Skin epidermis (tissue), 12 donors: ENCODE measurements at regions not wholly inside any gene's neighbourhood (a gene's known extent, or its start where the extent isn't known, plus 50 kb on each side); places are given as distances from the start of the nearest gene placed in this dataset.
"Not testable (repeated sequence)": the region's sequence is repeated elsewhere in the genome, so short reads cannot be mapped to it uniquely, and the experiment has no call there.

ENCODE experiments used
- H3K27ac ChIP-seq, 21 experiments: fragments of 200-600 bp; sonication (generic) in 11 of 21; one replicate each; pipeline ENCODE4 v1.5.0; 2020; ENCODE audit warnings: mild to moderate bottlenecking in 3 of 21, inconsistent platforms in 2 of 21, moderate library complexity in 2 of 21
- H3K4me3 ChIP-seq, 7 experiments: fragments of 200-600 bp; sonication (generic) in 2 of 7; one replicate each; pipeline ENCODE4 v1.5.0; 2020; ENCODE audit warnings: inconsistent platforms in 2 of 7, mild to moderate bottlenecking in 2 of 7, moderate library complexity in 1 of 7

GRCh38 chr2:150276737-150277136, 210.7 kb downstream of the RND3 start:
- H3K4me3 ChIP-seq = no peak overlapping the region
- no peak overlapping the region for H3K27ac ChIP-seq

GRCh38 chr2:150274108-150274507, 213.4 kb downstream of the RND3 start:
- Histone ChIP-seq H3K4me3 (no peak overlapping the region), H3K27ac (no peak overlapping the region)

GRCh38 chr2:150271952-150272802, 215.3 kb downstream of the RND3 start:
- Histone ChIP-seq H3K4me3 (no peak overlapping the region), H3K27ac (peak overlapping the region in 3 of 21 experiments; percentile 3 to 24 (median 17))

- Histone ChIP-seq H3K27ac (no peak overlapping the region), H3K4me3 (no peak overlapping the region)
These were observed 219.6 kb downstream of the RND3 start for GRCh38 chr2:150267651-150268415.

- Histone ChIP-seq H3K27ac (no peak overlapping the region), H3K4me3 (no peak overlapping the region)
These were observed 220.5 kb downstream of the RND3 start for GRCh38 chr2:150266931-150267330.

GRCh38 chr2:150264442-150264841, 223.0 kb downstream of the RND3 start:
- no peak overlapping the region for H3K4me3 ChIP-seq
- no peak overlapping the region for H3K27ac ChIP-seq

- Histone ChIP-seq H3K4me3 (no peak overlapping the region), H3K27ac (no peak overlapping the region)
These were observed 225.8 kb downstream of the RND3 start for GRCh38 chr2:150261691-150262090.

GRCh38 chr2:150260636-150261035, 226.8 kb downstream of the RND3 start:
- no peak overlapping the region for H3K4me3 ChIP-seq
- no peak overlapping the region for H3K27ac ChIP-seq

GRCh38 chr2:150259746-150260145, 227.7 kb downstream of the RND3 start:
- Histone ChIP-seq H3K27ac (no peak overlapping the region), H3K4me3 (no peak overlapping the region)

- Histone ChIP-seq H3K4me3 (no peak overlapping the region), H3K27ac (no peak overlapping the region)
These were observed 228.6 kb downstream of the RND3 start for GRCh38 chr2:150258781-150259307.

GRCh38 chr2:150256736-150257135, 230.7 kb downstream of the RND3 start:
- Histone ChIP-seq H3K27ac (no peak overlapping the region), H3K4me3 (no peak overlapping the region)

- peak overlapping the region in 1 of 21 experiments; percentile 1 for H3K27ac ChIP-seq
- H3K4me3 ChIP-seq = no peak overlapping the region
These were observed 231.9 kb downstream of the RND3 start for GRCh38 chr2:150255528-150255927.

GRCh38 chr2:150249735-150250134, 237.7 kb downstream of the RND3 start:
- H3K4me3 ChIP-seq, H3K27ac ChIP-seq: not testable (repeated sequence)

- Histone ChIP-seq H3K4me3 (no peak overlapping the region), H3K27ac (no peak overlapping the region)
These were observed 240.0 kb downstream of the RND3 start for GRCh38 chr2:150247481-150247880.

- H3K4me3 ChIP-seq = no peak overlapping the region
- H3K27ac ChIP-seq = peak overlapping the region in 5 of 21 experiments; percentile 13 to 64 (median 18)
These were observed 252.6 kb downstream of the RND3 start for GRCh38 chr2:150234787-150235446.

- H3K27ac ChIP-seq = no peak overlapping the region
These were observed 254.6 kb downstream of the RND3 start for GRCh38 chr2:150232871-150233270.

GRCh38 chr2:150232321-150232720, 255.1 kb downstream of the RND3 start:
- H3K4me3 ChIP-seq = no peak overlapping the region
- no peak overlapping the region for H3K27ac ChIP-seq

More at GRCh38 chr2:150232871-150233270, 254.6 kb downstream of the RND3 start:
- H3K4me3 ChIP-seq = no peak overlapping the region

GRCh38 chr2:150230616-150231015, 256.9 kb downstream of the RND3 start:
- Histone ChIP-seq H3K27ac (no peak overlapping the region), H3K4me3 (no peak overlapping the region)

- H3K27ac ChIP-seq = no peak overlapping the region
- no peak overlapping the region for H3K4me3 ChIP-seq
These were observed 257.5 kb downstream of the RND3 start for GRCh38 chr2:150230004-150230403.

- no peak overlapping the region for H3K4me3 ChIP-seq
- H3K27ac ChIP-seq = peak overlapping the region in 1 of 21 experiments; percentile 29
These were observed 258.5 kb downstream of the RND3 start for GRCh38 chr2:150228936-150229335.
